HT1080 (cell line): ENCODE measurements at regions not wholly inside any gene's neighbourhood (a gene's known extent, or its start where the extent isn't known, plus 50 kb on each side); places are given as distances from the start of the nearest gene placed in this dataset.
"Not testable (repeated sequence)": the region's sequence is repeated elsewhere in the genome, so short reads cannot be mapped to it uniquely, and the experiment has no call there.

ENCODE experiments used
- DNase-seq: peaks from one replicate; pipeline ENCODE4 v3.0.0-alpha.2; 2015; ENCODE audit warnings: low read depth

- DNase-seq = no peak
Measured at GRCh38 chr2:5562865-5563264, 129.3 kb upstream of the SOX11 start.

- DNase-seq = no peak
Measured at GRCh38 chr2:5563411-5563810, 128.8 kb upstream of the SOX11 start.

GRCh38 chr2:5569256-5569655, 122.9 kb upstream of the SOX11 start:
- no peak for DNase-seq

DNA sequence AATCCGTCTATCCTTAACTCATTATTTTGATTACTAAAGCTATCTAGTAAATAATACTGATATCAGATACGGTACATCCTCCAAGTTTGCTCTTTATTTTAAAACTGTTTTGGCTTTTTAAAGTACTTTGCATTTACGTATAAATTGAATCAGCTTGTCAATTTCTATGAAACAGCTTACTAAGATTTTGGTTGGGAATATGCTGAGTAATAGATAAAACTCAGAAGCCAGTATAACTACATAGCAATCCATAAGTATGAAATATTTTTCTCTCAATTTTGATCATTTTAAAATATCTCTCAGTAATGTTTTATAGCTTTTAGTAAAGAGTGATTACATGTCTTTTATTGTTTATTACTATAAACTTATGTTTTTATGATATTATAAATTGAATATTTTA, 116.2 kb upstream of the SOX11 start:
- DNase-seq = no peak

GRCh38 chr2:5587766-5588165, 104.4 kb upstream of the SOX11 start:
- DNase-seq = no peak

DNA sequence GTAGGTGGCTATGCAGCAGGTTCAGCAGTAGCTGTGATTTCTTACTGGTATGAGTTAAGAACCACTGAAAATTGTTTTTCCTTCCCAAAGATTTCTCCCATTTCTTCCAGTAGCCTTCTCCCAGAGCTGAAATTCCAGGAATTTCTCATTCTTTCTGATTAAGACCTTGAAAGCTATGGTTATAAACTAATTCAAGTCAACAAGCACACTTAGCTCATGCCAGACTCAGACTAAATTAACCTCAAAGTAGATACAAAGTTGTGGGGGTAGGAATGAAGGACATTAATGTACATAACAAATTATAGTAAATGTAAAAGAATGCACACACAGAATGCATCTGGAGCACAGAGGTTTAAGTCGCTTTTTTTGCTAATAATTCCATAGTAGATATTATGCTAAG, 103.6 kb upstream of the SOX11 start:
- no peak for DNase-seq

DNA sequence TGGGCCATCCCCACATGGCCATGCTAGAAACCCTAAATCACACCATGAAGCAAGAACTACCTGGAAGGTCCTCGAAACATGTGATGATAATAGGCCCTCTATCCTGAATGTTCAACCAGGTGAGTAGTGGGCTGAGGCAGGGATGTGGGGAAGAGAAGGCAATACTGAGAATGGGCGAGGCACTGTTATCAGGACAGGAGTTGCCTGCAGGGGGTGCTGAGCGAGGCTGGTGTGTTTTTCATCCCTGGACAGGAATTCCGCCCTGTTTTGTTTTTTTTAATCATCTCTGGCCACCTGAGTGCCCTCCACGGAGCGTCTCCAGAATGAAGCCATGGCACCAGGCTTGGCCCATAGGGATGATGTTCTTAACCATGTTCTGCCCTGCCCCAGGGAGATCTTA, 103.0 kb upstream of the SOX11 start:
- no peak for DNase-seq

GRCh38 chr2:5590886-5591285, 101.3 kb upstream of the SOX11 start:
- DNase-seq = no peak

- DNase-seq = no peak
Measured at GRCh38 chr2:5592916-5593315, 99.3 kb upstream of the SOX11 start.

- DNase-seq = no peak
Measured at GRCh38 chr2:5594249-5594695, 97.9 kb upstream of the SOX11 start.

- no peak for DNase-seq
Measured at GRCh38 chr2:5596868-5597267, 95.3 kb upstream of the SOX11 start.

DNA sequence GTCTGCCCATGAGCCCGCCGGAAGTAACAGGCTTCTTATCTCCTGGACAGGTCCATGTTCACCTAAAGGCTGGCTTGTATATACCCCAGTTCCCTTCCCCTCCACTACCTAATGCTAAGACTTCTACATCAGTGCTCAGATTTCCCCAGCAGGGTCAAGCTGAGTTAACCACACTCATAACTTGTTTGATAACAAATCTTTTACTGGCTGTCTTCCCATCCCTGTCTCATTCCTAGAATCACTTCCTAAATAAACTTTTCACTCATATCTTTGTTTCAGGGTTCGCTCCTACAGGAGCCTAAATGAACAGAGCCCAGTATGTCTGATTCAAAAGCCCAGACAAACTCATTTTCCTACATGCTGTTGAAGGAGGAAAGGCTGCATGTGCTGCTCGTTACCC, 94.0 kb upstream of the SOX11 start:
- DNase-seq = no peak

- no peak for DNase-seq
Measured at GRCh38 chr2:5609201-5609600, 83.0 kb upstream of the SOX11 start.

GRCh38 chr2:5612666-5613065, 79.5 kb upstream of the SOX11 start:
- DNase-seq = no peak

GRCh38 chr2:5616019-5616418, 76.2 kb upstream of the SOX11 start:
- DNase-seq = no peak

- DNase-seq = no peak
Measured at GRCh38 chr2:5617358-5617757, 74.8 kb upstream of the SOX11 start.

DNA sequence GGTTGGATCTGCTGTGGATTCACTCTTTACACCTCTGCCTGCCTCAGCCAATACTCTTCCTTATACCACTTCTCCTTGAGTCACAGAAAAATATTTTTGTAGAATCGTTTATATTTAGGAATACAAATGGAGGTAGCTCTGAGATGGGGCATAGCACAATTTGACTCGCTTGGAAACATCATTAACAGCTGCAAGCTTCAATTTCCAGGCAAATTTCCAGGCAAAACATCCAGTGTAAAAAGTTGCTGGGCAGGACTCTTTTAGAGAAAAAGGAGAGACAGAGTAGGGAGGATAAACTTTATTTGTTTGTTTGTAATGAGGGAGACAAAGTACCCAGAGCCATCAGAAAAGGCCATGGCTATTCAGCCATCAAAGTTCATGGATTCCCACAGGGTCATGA, 74.4 kb upstream of the SOX11 start:
- DNase-seq = no peak

GRCh38 chr2:5618271-5618670, 73.9 kb upstream of the SOX11 start:
- no peak for DNase-seq

DNA sequence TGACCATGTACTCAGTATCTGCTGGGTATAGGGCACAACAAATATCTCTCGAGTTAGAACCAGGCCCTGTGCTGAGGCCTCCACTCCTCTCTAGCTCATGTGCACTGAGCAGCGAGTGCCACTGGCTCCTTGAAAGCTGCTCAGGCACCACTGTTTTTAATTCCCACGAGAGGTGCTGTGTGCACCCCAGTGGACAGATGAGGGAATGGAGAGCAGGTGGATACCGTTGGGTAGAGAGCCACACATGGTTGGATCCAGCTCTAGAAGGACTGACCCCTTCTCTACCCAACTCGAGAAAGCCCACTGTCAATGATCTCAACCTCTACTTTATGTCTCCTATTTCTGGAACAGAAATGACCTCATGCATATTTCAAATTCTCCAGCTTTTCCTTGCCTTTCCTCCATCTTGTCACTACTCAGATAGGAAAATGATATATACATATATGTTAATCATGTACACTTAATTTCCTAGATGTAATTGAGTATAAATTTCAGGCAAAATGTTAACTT, 66.6 kb upstream of the SOX11 start:
- peak; percentile 9 for DNase-seq

- not testable (repeated sequence) for DNase-seq
Measured at GRCh38 chr2:5628484-5628883, 63.7 kb upstream of the SOX11 start.

DNA sequence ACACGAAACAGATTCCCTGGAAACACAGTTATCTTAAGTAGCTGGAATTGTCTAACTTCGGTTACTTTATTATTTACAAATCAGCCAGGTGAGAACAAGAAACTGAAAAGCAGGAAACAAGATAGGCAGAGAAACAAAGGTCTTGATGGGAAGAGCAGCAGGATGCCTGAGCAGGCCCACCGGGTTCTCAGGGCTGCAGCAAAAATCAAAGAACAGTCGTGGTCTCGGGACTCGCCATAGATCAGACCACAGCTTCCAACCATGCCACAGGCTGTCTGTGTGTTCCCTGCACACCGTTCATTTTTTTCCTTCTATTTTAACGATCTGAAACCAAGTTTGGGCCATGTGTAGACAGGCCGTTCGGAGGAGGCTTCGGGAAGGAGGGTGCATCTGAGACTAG, 62.7 kb upstream of the SOX11 start:
- not testable (repeated sequence) for DNase-seq

DNA sequence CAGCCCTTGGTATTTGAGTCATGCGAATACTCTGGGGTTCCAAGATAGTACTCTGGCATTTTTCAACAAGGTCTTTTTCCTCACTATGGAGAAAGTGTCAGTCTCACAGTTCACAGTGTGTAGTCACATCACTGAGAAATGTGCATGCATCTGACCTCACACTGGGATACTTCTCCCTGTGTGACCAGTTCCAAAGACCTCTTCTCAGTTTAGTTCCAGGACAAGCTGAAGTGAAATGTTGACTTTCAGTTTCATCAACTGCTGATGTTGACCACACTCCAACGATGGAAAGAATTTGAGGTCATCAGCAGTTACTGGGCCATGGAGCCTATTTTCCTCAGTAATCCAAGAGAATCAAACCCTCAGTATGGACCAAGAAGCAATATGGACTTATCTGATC, 55.1 kb upstream of the SOX11 start:
- DNase-seq = not testable (repeated sequence)
